IMR-90 (cell line): ENCODE measurements at regions not wholly inside any gene's neighbourhood (a gene's known extent, or its start where the extent isn't known, plus 50 kb on each side); places are given as distances from the start of the nearest gene placed in this dataset.
"Not testable (repeated sequence)": the region's sequence is repeated elsewhere in the genome, so short reads cannot be mapped to it uniquely, and the experiment has no call there.

Experiments
- ATAC-seq: fragments of 200-7000 bp; cut with Tn5 transposase; 2 replicates; pipeline ENCODE4 v1.9.1; 2020; ENCODE audit warnings: low read depth, mild to moderate bottlenecking, moderate library complexity
- BruUV-seq: library from RNA; stranded (reverse); fragments of 400-500 nt; replicated peaks from 2 replicates; lab custom pipeline; 2021; lab: Mats Ljungman, UMichigan
- CTCF ChIA-PET: fragments of 300-600 bp; formaldehyde crosslinking; extraction: SDS; loops from one replicate; lab custom pipeline; 2021; ENCODE audit warnings: antibody characterized with exemption; lab: Yijun Ruan, JAX
- POLR2A ChIA-PET: fragments of 300-600 bp; sonication (Branson Sonifier 250); formaldehyde crosslinking; loops from one replicate; lab custom pipeline; 2022; ENCODE audit warnings: antibody characterized with exemption; ENCODE audit not compliant: unreplicated experiment; lab: Charles Lee
- DNase-seq: peaks from one replicate; pipeline ENCODE4 v3.0.0; 2013
- H2AFZ ChIP-seq: replicated peaks from 2 replicates; pipeline ENCODE3; 2013; ENCODE audit warnings: low read length, mild to moderate bottlenecking; ENCODE audit not compliant: poor library complexity
- H2AK5ac ChIP-seq: 2 replicates; pipeline ENCODE4 v1.6.1; 2013; ENCODE audit warnings: low read depth, low read length, inconsistent platforms
- H2AK9ac ChIP-seq: replicated peaks from 2 replicates; pipeline ENCODE3; 2013; ENCODE audit warnings: mild to moderate bottlenecking, low read depth, low read length, moderate library complexity; ENCODE audit not compliant: poor library complexity
- H2BK120ac ChIP-seq: 2 replicates; pipeline ENCODE4 v1.6.1; 2013; ENCODE audit warnings: low read depth, low read length, inconsistent platforms
- H2BK15ac ChIP-seq: 3 replicates; pipeline ENCODE4 v1.6.1; 2013; ENCODE audit warnings: low read depth, low read length, inconsistent platforms
- H2BK20ac ChIP-seq: 2 replicates; pipeline ENCODE4 v1.6.1; 2013; ENCODE audit warnings: low read depth, mild to moderate bottlenecking, inconsistent platforms, low read length, moderate library complexity
- H2BK5ac ChIP-seq: 2 replicates; pipeline ENCODE4 v1.6.1; 2013; ENCODE audit warnings: mild to moderate bottlenecking, low read depth, low read length, inconsistent platforms; ENCODE audit not compliant: poor library complexity, severe bottlenecking
- H3K14ac ChIP-seq: replicated peaks from 2 replicates; pipeline ENCODE4 v1.6.1; 2013; ENCODE audit warnings: low read depth, low read length, inconsistent platforms
- H3K18ac ChIP-seq: 2 replicates; pipeline ENCODE4 v1.6.1; 2013; ENCODE audit warnings: low read depth, low read length, control low read depth
- H3K23ac ChIP-seq: 2 replicates; pipeline ENCODE4 v1.6.1; 2013; ENCODE audit warnings: low read depth, low read length, inconsistent platforms
- H3K27ac ChIP-seq: 2 replicates; pipeline ENCODE4 v1.5.1; 2013; ENCODE audit warnings: mild to moderate bottlenecking, control low read depth, low read length; ENCODE audit not compliant: insufficient read depth
- H3K27me3 ChIP-seq: 2 replicates; pipeline ENCODE4 v1.6.1; 2013; ENCODE audit warnings: low read length; ENCODE audit not compliant: control insufficient read depth, insufficient read depth
- H3K36me3 ChIP-seq: 2 replicates; pipeline ENCODE4 v1.6.1; 2013; ENCODE audit warnings: low read length, mixed read lengths; ENCODE audit not compliant: control insufficient read depth, insufficient read depth
- H3K4ac ChIP-seq: 2 replicates; pipeline ENCODE4 v1.6.1; 2013; ENCODE audit warnings: low read depth, low read length, inconsistent platforms
- H3K4me1 ChIP-seq: 2 replicates; pipeline ENCODE4 v1.6.1; 2013; ENCODE audit warnings: low read length, mixed read lengths; ENCODE audit not compliant: control insufficient read depth, insufficient read depth
- H3K4me2 ChIP-seq: 2 replicates; pipeline ENCODE4 v1.6.1; 2013; ENCODE audit warnings: low read depth, mild to moderate bottlenecking, control low read depth, low read length, moderate library complexity
- H3K4me3 ChIP-seq: 2 replicates; pipeline ENCODE4 v1.5.1; 2013; ENCODE audit warnings: low read depth, mild to moderate bottlenecking, control low read depth, low read length, moderate library complexity; ENCODE audit not compliant: insufficient read depth
- H3K56ac ChIP-seq: 2 replicates; pipeline ENCODE4 v1.6.1; 2013; ENCODE audit warnings: low read length, inconsistent platforms; ENCODE audit not compliant: insufficient read depth; ENCODE audit errors: extremely low read depth
- H3K79me1 ChIP-seq, 2 experiments: 2 replicates each; pipeline ENCODE4 v1.6.1; 2013; ENCODE audit warnings: low read length in 2 of 2, inconsistent platforms in 1 of 2, low read depth in 1 of 2
- H3K9ac ChIP-seq: 2 replicates; pipeline ENCODE4 v1.6.1; 2013; ENCODE audit warnings: low read depth, low read length, control low read depth
- H3K9me1 ChIP-seq: 2 replicates; pipeline ENCODE4 v1.6.1; 2013; ENCODE audit warnings: low read length, inconsistent platforms; ENCODE audit not compliant: insufficient read depth
- H3K9me3 ChIP-seq: 2 replicates; pipeline ENCODE4 v1.6.1; 2013; ENCODE audit warnings: low read length; ENCODE audit not compliant: control insufficient read depth, insufficient read depth
- H4K20me1 ChIP-seq: 2 replicates; pipeline ENCODE4 v1.6.1; 2013; ENCODE audit warnings: low read length, inconsistent platforms; ENCODE audit not compliant: insufficient read depth
- H4K5ac ChIP-seq: 2 replicates; pipeline ENCODE4 v1.6.1; 2013; ENCODE audit warnings: mild to moderate bottlenecking, low read depth, low read length, control low read depth
- H4K8ac ChIP-seq, 2 experiments: 2 replicates each; pipeline ENCODE4 v1.6.1; 2013; ENCODE audit warnings: low read depth in 2 of 2, low read length in 2 of 2, control low read depth in 1 of 2, inconsistent platforms in 1 of 2
- H4K91ac ChIP-seq: 2 replicates; pipeline ENCODE4 v1.6.1; 2013; ENCODE audit warnings: low read depth, low read length, inconsistent platforms; ENCODE audit not compliant: insufficient read depth
- WGBS, 2 experiments: methylation state at CpG; one replicate each; pipeline versions ENCODE4 v1.1.5 to v1.1.7; 2013; ENCODE audit warnings: missing lambda C conversion rate in 2 of 2; ENCODE audit not compliant: insufficient read length in 1 of 2; ENCODE audit errors: extremely low coverage in 2 of 2; 5-methylcytosine and 5-hydroxymethylcytosine counted together
- dilution Hi-C: fragments of 300-500 bp; cut with HindIII; formaldehyde crosslinking; loops from one replicate; pipeline ENCODE4 v1.14.3; 2018; ENCODE audit warnings: low sequenced_read_pairs; ENCODE audit not compliant: unreplicated experiment
- in situ Hi-C: fragments of 300-500 bp; cut with MboI; formaldehyde crosslinking; loops from 3 replicates; pipeline ENCODE4 v1.14.3; 2019; ENCODE audit warnings: low sequenced_read_pairs, inconsistent platforms, mixed read lengths
- intact Hi-C: fragments of 100-400 bp; cut with micrococcal nuclease; formaldehyde crosslinking; loops from 2 replicates; pipeline ENCODE4 v1.10.0; 2022

- no CpG with 5 or more reads among the region's 2 CpGs for WGBS, 2 experiments
- H3K18ac ChIP-seq, intact Hi-C loops, H2BK20ac ChIP-seq, POLR2A ChIA-PET, DNase-seq, in situ Hi-C loops, dilution Hi-C loops, H3K4me2 ChIP-seq, H3K4me3 ChIP-seq, H3K79me1 ChIP-seq, H3K14ac ChIP-seq, CTCF ChIA-PET, H3K9me3 ChIP-seq, H4K20me1 ChIP-seq, H3K56ac ChIP-seq, H2AFZ ChIP-seq, H3K36me3 ChIP-seq, H2BK5ac ChIP-seq, H3K9ac ChIP-seq, H2AK5ac ChIP-seq, H2AK9ac ChIP-seq, H2BK15ac ChIP-seq, H4K8ac ChIP-seq, BruUV-seq, H3K27me3 ChIP-seq, H3K9me1 ChIP-seq, H3K4ac ChIP-seq, H4K5ac ChIP-seq, H3K23ac ChIP-seq, H2BK120ac ChIP-seq, H3K4me1 ChIP-seq, H3K27ac ChIP-seq, H4K91ac ChIP-seq: not testable (repeated sequence)
- ATAC-seq, result peak; percentile 59
Observed at GRCh38 chr1:224001757-224002156, 112.2 kb upstream of the FBXO28 start.

GRCh38 chr1:223999761-224000160 lies 114.2 kb upstream of the FBXO28 start:
- H3K4me2 ChIP-seq, H4K5ac ChIP-seq, H3K56ac ChIP-seq, POLR2A ChIA-PET, H2AK9ac ChIP-seq, H2AFZ ChIP-seq, H3K23ac ChIP-seq, H4K20me1 ChIP-seq, H3K79me1 ChIP-seq, H2BK5ac ChIP-seq, H2AK5ac ChIP-seq, H3K9me3 ChIP-seq, H3K9me1 ChIP-seq, H4K91ac ChIP-seq, H3K36me3 ChIP-seq, H3K27ac ChIP-seq, H3K14ac ChIP-seq, H2BK15ac ChIP-seq, H3K9ac ChIP-seq, H3K4ac ChIP-seq, H3K18ac ChIP-seq, H3K4me3 ChIP-seq, in situ Hi-C loops, H3K4me1 ChIP-seq, H2BK20ac ChIP-seq, H3K27me3 ChIP-seq, H2BK120ac ChIP-seq, dilution Hi-C loops, CTCF ChIA-PET, BruUV-seq: not testable (repeated sequence)
- intact Hi-C loops, result loop anchor here (10.0 kb wide), 1 partner anchor 295 kb away; no protein-coding TSS in a partner anchor
- DNase-seq (peak; percentile 5), ATAC-seq (peak; percentile 37)
- WGBS, 2 experiments, result no CpG with 5 or more reads among the region's 4 CpGs
- 0 out of 4 replicates have a peak overlapping the region, but pooled peaks of 1 of the 2 experiments have one; percentile 2 for H4K8ac ChIP-seq
